GM18951 (cell line): ENCODE measurements at regions not wholly inside any gene's neighbourhood (a gene's known extent, or its start where the extent isn't known, plus 50 kb on each side); places are given as distances from the start of the nearest gene placed in this dataset.

Experiments
- POLR2A ChIP-seq: IDR thresholded peaks from 4 replicates; pipeline ENCODE4 v1.6.1; 2011; ENCODE audit warnings: mild to moderate bottlenecking; ENCODE audit not compliant: insufficient read length, insufficient read depth; ENCODE audit errors: extremely low read depth
- in situ Hi-C: fragments of 300-500 bp; cut with MboI; formaldehyde crosslinking; loops from one replicate; pipeline ENCODE4 v1.12.0; 2022; ENCODE audit warnings: low sequenced_read_pairs, mixed read lengths, inconsistent platforms; ENCODE audit not compliant: unreplicated experiment

DNA sequence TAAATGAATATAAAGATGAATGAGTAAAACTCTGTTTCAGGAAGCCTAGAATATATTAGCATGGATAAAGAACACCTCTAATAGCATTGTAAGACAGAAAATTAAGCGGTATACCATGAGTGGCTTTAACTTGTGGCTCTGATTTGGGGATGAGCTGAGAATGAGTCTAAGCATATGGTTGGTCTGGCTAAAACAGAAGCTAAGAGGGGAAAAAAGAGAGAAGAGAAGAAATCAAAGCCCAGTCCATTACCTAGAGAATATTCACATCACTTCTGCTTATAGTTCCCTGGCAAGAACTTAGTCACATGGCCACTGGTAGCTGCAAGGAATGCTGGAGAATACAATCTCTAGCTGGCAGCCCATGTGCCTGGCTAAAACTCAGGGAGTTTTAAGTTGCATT lies 414.5 kb downstream of the PRDM5 start:
- in situ Hi-C loops = no loop called here

DNA sequence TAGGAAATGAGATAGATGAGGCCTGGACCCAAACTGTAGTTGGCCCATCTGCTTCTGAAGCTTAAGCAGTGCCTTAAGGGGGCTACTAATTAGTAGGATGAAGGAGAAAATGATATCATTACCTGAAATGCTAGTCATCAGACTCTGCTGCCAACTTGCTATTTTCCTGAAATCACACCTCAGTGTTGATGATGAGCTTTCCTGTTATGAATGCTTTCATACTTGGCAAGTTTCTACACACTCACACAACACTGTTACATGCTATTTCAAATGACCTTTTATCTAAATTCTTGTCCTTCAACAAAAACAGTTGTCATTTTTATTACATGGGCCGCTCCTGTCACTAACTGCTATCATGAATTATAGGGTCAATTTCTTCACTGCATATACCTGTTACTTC lies 416.0 kb downstream of the PRDM5 start:
- TF ChIP-seq POLR2A = no peak
- in situ Hi-C loops = no loop called here

More for the DNA sequence above, 414.5 kb downstream of the PRDM5 start:
- no peak for TF ChIP-seq POLR2A

DNA sequence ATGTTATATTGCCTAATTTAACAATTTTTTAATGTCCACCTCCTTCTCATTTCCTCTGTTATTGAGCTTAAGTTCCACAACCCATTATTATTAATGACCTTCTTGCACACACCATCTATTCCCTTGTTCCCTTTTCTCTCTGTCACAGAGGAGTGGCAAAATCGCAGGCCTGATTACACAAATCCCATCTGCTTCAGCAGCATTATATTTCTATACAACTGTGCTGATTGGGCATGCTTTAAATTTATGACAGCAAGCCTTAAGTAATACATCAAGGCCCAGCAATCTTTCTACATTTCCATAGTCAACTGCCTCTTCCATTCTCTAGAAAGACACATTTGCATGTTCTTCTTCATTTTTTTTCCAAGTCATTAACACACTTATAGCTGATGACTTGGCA lies 423.8 kb downstream of the PRDM5 start:
- no peak for TF ChIP-seq POLR2A
- in situ Hi-C loops = no loop called here

DNA sequence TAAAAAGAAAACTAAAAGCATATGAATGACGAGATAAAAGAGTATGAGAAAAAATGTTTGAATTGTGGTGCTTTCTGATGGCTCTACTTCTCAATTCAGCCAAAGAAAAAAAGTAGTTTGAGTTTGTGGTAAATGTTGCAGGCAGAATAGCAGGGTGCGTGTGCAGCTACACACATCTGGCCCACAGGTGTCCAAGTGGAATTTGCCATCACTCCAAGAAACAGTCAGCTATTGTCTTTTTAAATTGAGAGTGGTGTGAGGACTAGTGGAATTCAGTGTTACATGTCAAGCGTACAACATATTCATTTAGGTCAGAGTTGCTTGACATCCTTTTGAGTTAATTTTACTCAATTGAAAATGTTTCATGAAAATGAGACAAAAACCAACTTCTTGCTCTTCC lies 424.8 kb upstream of the MAD2L1 start:
- TF ChIP-seq POLR2A = no peak
- in situ Hi-C loops = no loop called here

DNA sequence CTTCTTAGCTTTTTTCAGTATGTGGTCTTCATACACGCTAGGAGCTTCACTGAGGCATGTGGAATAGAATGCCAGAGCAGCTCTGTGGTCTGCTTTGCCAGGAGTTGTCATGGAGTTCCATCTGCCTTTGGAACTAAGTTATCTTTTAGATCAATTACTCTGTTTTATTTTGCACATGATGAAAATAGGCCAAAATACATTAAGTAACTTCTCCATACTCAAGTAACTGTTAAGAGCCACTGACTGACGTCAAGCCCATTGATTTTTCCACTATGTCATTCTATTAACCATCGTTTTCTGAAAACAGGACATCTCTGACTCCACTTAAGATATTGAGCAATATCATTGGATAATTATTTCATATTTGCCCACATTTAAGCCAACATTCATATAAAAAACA lies 415.1 kb upstream of the MAD2L1 start:
- in situ Hi-C loops = no loop called here

DNA sequence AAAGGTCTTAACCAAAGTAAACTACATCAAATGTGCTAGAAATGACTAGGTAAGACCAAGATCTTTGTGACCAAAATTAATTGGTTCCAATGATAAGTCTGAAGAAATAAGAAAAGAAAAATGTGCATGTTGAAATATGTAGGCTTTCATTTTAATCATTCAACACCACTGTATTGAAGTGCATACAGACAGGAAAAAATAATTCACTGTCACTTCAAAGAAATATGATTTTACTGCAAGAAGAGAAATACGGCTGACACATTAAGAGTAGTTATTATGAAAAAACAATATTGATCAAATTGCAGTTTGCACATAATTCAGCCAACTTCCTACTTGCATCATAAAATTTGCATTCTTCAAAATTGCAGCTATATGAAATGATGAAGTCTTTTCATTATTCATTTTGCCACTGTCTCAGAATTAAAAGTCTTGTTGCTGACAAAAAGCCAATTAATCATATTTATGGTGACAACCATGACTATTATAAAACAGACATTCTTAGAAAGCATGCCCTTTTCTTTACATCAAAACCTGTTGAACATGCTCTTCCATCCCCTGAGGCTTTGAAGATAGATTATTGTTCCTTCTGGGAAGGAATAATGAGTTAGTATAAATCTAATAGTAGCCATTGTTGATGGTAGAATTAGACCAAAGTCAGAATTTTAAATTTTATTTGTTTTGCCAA lies 405.9 kb upstream of the MAD2L1 start:
- no peak for TF ChIP-seq POLR2A
- in situ Hi-C loops = no loop called here

More for the DNA sequence above, 415.1 kb upstream of the MAD2L1 start:
- no peak for TF ChIP-seq POLR2A

DNA sequence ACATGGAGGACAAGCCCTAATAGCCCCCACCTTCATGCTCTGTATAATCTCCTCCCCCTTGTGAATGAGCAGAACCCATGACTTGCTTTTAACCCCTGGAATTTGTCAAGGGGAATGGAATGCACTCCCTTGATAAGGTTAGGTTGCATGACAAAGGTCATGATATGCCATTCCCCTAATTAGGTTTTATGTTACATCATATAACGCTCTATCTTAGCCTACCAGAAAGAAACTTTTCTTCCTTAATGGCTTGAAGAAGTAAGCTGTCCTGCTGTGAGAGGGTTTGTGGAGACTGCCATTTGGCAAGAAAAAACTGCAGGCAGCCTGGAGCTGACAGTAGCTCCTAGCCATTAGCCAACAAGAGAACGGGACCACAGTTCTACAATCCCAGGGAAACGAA lies 399.8 kb upstream of the MAD2L1 start:
- TF ChIP-seq POLR2A = no peak
- in situ Hi-C loops = no loop called here

DNA sequence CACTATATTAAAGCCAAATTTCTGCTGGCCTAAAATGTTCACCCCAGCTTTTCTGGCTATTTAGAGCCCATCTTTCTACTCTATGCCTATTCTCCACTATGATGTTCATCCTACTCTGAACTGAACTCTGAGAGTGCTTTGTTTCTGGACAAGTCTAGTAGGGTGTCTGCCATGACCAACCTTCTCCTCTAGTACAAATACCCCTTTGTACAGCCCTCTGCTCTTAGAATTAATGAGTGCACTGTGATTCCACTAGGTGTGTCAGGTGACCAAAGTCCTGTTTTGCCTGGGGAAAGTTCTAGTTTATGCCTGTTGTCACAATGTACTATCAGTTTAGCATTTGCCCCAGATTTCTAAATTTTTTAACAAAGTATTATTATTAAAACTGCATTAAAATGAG lies 388.1 kb upstream of the MAD2L1 start:
- in situ Hi-C loops = no loop called here
- TF ChIP-seq POLR2A = no peak

DNA sequence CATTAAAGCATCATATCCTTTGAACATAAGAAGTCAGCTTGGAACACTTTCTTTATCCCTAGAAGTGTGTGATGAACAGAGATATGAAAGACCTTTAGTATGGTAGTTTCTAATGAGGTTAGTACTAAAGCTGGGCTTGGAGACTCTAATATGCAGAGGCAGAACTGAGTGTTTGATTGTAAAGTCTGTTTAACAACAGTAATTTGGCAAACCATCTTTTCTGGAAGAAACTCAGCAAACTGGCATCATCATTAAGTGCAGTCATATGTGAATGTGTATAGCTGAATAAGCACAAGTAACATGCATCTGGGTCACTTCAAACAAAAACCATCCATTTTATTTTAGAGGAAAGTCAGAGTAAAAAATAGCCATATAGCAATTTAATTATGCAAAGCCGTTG lies 385.9 kb upstream of the MAD2L1 start:
- in situ Hi-C loops = no loop called here

DNA sequence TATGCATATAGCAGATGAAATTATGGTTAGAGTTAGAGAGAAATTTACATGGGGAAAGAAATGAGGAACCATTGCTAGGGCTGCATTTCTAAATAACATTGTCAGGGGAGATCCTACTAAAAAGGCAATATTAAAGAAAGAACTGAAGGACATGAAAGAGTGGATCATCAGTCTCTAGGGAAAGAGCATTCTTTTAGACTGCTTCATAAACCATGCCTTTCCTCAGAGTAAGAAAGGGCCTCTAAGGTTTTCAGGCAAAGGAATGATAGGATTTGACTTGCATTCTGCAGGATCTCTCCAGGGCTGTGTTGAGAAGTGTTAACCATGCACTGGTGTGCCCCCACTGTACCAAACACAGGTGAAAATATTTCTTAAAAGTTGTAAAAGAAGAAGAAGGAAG lies 385.4 kb upstream of the MAD2L1 start:
- in situ Hi-C loops = no loop called here

More for the DNA sequence above, 385.9 kb upstream of the MAD2L1 start:
- TF ChIP-seq POLR2A = no peak

DNA sequence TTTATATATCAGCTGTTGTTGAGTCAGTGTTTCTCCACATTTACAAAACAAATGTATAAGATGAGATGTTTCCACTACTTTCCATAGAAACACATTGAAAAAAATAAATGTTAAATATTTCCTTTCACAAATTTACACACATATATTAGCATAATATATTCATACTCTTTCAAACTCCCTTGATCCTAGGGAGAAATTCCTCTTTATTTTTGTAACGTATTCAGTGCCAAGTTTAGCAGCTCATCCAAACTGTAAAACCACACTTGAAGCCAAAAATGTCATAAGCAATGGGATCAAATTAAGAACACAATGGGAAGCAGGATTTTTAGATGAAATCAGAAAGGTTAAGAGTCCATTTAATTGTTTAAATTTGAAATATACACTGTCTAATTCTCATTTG lies 381.1 kb upstream of the MAD2L1 start:
- in situ Hi-C loops = no loop called here
- TF ChIP-seq POLR2A = no peak

More for the DNA sequence above, 385.4 kb upstream of the MAD2L1 start:
- no peak for TF ChIP-seq POLR2A

DNA sequence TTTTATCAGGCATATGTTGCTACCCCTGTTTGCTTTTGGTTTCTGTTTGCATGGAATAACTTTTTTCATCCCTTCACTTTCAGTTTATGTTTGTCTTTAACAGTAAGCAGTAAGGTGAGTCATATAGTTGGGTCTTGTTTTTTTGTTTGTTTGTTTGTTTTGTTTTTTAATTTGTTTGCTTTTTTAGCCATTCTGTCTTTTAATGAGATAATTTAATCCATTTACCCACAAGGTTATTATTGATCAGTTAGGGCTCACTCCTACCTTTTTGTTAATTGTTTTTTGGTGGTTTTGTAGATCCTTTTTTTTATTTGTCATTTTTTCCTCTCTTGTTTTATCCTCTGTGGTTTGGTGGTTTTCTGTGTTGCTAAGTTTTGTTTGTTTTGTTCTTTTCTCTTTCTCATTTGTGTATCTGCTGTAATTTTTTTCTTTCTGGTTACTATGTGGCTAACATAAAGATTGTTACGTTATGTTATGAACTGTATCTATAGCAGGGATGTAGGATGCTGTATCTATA lies 379.5 kb upstream of the MAD2L1 start:
- TF ChIP-seq POLR2A = no peak
- in situ Hi-C loops = no loop called here

DNA sequence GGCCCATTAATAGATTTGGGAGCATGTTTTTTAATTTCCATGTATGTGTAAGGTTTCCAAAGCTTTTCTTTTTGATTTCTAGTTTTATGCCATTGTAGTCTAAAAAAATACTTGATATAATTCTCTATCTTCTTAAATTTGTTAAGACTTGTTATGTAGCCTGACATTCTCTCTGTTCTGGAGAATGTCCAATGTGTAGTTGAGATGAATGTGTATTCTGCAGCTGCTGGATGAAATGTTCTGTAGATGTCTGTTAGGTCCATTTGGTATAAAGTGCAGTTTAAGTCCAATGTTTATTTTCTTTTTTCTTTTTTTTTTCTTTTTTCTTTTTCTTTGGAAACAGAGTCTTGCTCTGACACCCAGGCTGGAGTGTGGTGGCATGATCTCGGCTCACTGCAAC lies 378.5 kb upstream of the MAD2L1 start:
- TF ChIP-seq POLR2A = no peak
- in situ Hi-C loops = no loop called here

DNA sequence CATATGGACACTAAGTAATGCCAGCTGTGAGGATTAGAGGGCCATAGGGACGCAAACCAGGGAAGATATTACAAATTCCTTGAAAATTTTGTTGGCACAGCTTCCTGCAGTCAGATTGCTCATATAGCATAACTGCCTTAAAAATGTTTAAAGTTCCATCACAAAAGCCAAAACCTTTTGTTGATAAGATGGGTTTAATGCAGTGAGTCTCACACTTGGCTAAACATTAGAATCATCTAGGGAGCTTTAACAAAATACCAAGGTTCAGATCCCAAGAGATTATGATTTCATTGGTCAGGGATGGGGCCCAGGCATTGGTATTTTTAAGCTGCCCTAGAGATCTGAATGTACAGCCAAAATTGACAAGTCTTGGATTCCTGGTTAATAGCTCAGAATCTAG lies 376.5 kb upstream of the MAD2L1 start:
- in situ Hi-C loops = no loop called here
- no peak for TF ChIP-seq POLR2A
